ENCODE measurements at regions not wholly inside any gene's neighbourhood (a gene's known extent, or its start where the extent isn't known, plus 50 kb on each side); places are given as distances from the start of the nearest gene placed in this dataset.

DNA sequence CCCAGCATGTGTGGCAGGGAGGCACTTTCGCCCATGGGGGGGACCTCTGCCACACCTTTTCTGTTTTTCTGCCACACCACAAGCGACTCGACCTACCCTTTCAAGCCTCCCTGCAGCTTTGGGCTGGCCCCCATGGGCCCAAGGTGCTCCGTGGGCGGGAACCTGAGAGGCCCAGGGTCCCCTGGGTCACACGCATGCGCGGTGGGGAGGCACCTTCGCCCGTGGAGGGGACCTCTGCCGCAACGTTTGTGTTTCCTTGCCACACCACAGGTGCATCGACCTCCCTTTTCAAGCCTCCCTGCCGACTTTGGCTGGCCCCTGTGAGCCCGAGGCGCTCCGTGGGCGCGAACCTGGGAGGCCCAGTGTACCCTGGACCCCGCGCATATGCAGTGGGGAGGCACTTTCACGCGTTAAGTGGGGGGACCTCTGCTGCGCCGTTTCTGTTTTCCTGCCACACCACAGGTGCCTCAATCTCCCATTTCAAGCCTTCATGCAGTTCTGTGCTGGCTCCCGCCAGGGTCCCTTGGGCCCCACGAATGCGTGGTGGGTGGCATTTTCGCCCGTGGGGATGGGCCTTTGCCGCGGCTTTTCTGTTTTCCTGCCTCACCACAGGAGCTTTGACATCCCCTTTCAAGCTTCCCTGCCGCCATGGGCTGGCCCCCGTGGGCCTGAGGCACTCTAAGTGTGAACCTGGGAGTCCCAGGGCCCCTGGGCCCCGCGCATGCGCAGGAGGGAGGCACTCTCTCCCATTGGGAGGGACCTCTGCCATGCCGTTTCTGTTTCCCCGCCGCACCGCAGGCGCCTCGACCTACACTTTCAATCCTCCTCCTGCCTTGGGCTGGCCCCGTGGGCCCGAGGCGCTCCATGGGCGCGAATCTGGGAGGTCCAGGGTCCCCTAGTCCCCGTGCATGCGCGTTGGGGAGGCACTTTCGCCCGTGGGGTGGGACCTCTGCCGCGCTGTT lies 332.2 kb downstream of the ALG10 start:
- ATAC-seq (ENCODE audit: low FRiP score) (no peak), DNase-seq (ENCODE audit: low spot score) (no peak)
- TF ChIP-seq, protein P1, sequence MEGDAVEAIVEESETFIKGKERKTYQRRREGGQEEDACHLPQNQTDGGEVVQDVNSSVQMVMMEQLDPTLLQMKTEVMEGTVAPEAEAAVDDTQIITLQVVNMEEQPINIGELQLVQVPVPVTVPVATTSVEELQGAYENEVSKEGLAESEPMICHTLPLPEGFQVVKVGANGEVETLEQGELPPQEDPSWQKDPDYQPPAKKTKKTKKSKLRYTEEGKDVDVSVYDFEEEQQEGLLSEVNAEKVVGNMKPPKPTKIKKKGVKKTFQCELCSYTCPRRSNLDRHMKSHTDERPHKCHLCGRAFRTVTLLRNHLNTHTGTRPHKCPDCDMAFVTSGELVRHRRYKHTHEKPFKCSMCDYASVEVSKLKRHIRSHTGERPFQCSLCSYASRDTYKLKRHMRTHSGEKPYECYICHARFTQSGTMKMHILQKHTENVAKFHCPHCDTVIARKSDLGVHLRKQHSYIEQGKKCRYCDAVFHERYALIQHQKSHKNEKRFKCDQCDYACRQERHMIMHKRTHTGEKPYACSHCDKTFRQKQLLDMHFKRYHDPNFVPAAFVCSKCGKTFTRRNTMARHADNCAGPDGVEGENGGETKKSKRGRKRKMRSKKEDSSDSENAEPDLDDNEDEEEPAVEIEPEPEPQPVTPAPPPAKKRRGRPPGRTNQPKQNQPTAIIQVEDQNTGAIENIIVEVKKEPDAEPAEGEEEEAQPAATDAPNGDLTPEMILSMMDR (IDR thresholded peaks at IDR 0.05), result no peak

DNA sequence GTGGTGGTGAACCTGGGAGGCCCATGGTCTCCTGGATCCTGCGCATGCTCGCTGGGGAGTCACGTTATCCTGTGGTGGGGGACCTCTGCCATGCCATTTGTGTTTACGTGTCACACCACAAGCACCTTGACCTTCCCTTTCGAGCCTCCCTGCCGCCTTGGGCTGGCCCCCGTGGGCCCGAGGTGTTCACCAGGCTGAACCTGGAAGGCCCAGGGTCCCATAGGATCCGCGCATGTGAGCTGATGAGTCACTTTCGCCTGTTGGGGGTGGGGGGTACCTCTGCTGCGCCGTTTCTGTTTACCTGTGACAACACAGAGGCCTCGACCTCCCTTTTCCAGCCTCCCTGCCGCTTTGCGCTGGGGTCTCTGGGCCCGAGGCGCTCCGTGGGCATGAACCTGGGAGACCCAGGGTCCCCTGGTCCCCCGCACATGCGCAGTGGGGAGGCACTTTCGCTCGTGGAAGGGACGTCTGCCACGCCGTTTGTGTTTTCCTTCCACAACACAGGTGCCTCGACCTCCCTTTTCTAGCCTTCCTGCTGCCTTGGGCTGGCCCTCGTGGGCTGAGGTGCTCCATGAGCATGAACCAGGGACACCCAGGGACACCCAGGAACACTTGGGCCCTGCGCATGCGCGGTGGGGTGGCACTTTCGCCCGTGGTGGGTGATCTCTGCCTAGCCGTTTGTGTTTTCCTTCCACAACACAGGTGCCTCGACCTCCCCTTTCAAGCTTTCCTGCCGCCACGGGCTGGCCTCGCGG lies 334.1 kb downstream of the ALG10 start:
- TF ChIP-seq, protein P1 (IDR thresholded peaks at IDR 0.05), result no peak
- no peak for DNase-seq (ENCODE audit: low spot score)
- no peak for ATAC-seq (ENCODE audit: low FRiP score)

DNA sequence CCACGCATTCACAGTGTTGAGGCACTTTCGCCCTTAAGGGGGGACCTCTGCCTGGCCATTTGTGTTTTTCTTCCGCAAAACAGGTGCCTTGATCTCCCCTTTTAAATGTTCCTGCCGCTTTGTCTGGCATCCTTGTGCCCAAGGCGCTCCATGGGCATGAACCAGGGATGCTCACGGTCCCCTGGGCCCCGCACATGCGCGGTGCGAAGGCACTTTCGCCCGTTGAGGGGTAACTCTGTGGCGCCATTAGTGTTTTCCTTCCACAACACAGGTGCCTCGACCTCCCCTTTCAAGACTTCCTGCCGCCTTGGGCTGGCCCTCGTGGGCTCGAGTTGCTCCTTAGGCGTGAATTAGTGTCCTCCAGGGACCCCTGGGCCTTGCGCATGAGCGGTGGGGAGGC lies 335.5 kb downstream of the ALG10 start:
- TF ChIP-seq, protein P1 (IDR thresholded peaks at IDR 0.05), result no peak
- ATAC-seq (ENCODE audit: low FRiP score) (no peak), DNase-seq (ENCODE audit: low spot score) (no peak)

DNA sequence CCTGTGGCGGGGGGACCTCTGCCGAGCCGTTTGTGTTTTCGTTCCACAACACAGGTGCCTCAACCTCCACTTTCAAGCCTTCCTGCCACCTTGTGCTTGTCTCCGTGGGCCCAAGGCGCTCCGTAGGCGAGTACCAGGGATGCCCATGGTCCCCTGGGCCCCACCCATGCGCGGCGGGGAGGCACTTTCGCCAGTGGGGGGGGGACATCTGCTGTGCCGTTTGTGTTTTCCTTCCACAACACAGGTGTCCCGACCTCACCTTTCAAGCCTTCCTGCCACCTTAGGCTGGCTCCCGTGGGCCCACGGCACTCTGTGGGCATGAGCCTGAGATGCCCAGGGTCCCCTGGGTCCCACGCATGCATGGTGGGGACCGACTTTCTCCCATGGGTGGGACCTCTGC lies 335.9 kb downstream of the ALG10 start:
- no peak for DNase-seq (ENCODE audit: low spot score)
- TF ChIP-seq, protein P1 (IDR thresholded peaks at IDR 0.05), result no peak

GRCh38 chr12:34361721-34362316 lies 339.5 kb downstream of the ALG10 start:
- TF ChIP-seq, protein P1 (IDR thresholded peaks at IDR 0.05), result no peak
- no peak for DNase-seq (ENCODE audit: low spot score)
- ATAC-seq (ENCODE audit: low FRiP score), result no peak

More for the DNA sequence above, 335.9 kb downstream of the ALG10 start:
- no peak for ATAC-seq (ENCODE audit: low FRiP score)

DNA sequence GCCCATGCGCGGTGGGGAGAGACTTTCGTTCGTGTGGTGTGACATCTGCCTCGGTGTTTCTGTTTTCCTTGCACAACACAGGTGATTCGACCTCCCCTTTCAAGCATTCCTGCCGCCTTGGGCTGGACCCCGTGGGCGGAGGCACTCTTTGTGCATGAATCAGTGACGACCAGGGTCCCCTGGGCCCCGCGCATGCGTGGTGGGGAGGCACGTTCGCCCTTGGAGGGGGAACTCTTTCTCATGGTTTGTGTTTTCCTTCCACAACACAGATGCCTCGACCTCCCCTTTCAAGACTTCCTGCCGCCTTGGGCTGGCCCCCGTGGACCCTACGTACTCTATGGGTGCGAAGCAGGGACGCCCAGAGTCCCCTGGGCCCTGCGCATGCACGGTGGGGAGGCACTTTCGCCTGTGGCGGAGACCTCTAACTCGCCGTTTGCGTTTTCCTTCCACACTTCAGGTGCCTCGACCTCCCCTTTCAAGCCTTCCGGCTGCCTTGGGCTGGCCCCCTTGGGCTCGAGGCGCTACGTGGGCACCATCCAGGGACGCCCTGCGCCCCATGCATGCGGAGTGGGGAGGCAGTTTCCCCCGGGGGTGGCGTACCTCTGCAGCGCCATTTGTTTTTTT lies 340.9 kb downstream of the ALG10 start:
- no peak for ATAC-seq (ENCODE audit: low FRiP score)
- no peak for DNase-seq (ENCODE audit: low spot score)
- TF ChIP-seq, protein P1 (IDR thresholded peaks at IDR 0.05), result no peak
